ENCODE measurements at regions not wholly inside any gene's neighbourhood (a gene's known extent, or its start where the extent isn't known, plus 50 kb on each side); places are given as distances from the start of the nearest gene placed in this dataset.

- H3K4me1 Mint-ChIP-seq, result no peaks in the 10 kb centered on the region
Observed at GRCh38 chr12:42926232-42926631, 336.7 kb upstream of the PRICKLE1 start.

More at GRCh38 chr12:42926232-42926631, 336.7 kb upstream of the PRICKLE1 start:
- Histone ChIP-seq H3K23me2 (ENCODE audit: insufficient read length, low read depth, low read length, poor library complexity, severe bottlenecking) (no peaks in the 10 kb centered on the region), H3K23ac (ENCODE audit: insufficient read length, low read depth, low read length) (no peak overlapping the region), H4K20me1 (ENCODE audit: control insufficient read depth, insufficient read depth, insufficient read length) (no peaks in the 10 kb centered on the region), H3K9ac (ENCODE audit: extremely low read depth, insufficient read length, low read length) (no peak overlapping the region), H4K91ac (ENCODE audit: insufficient read length, low read depth, low read length) (no peak overlapping the region), H3K4me2 (ENCODE audit: insufficient read depth, insufficient read length, low read length) (no peak overlapping the region), H2BK12ac (ENCODE audit: insufficient read length, low read depth, low read length) (no peak overlapping the region), H3T11ph (ENCODE audit: low read length) (no peak overlapping the region), H3K79me2 (ENCODE audit: insufficient read depth, low read length) (no peaks in the 10 kb centered on the region), H2AFZ (ENCODE audit: low read length) (no peak overlapping the region), H3K27ac (ENCODE audit: insufficient read length, low read depth, low read length) (no peak overlapping the region), H3K27me3 (ENCODE audit: insufficient read depth, low read length) (no peaks in the 10 kb centered on the region), H2BK120ac (ENCODE audit: low read depth, low read length, poor library complexity, severe bottlenecking) (no peak overlapping the region), H3K18ac (ENCODE audit: insufficient read length, low read depth, low read length) (no peak overlapping the region), H3K79me1 (ENCODE audit: insufficient read depth, low read depth, low read length, poor library complexity, severe bottlenecking) (no peaks in the 10 kb centered on the region), H2AK5ac (ENCODE audit: insufficient read length, low read length) (no peak overlapping the region), H4K8ac (replicated peaks; ENCODE audit: insufficient read length, low read depth, low read length) (no peak overlapping the region), H3K4me1 (ENCODE audit: insufficient read depth, low read length) (no peaks in the 10 kb centered on the region), H3K4ac (ENCODE audit: low read depth, low read length) (no peak overlapping the region), H2BK20ac (ENCODE audit: low read depth, low read length, poor library complexity, severe bottlenecking) (no peak overlapping the region), H2BK5ac (ENCODE audit: insufficient read length, low read length) (no peak overlapping the region), H4K5ac (ENCODE audit: insufficient read length, low read depth, low read length) (no peak overlapping the region), H3K14ac (ENCODE audit: insufficient read depth, low read length) (no peak overlapping the region), H2BK15ac (ENCODE audit: low read depth, low read length) (no peak overlapping the region), H3K56ac (ENCODE audit: insufficient read length, low read depth, low read length) (no peak overlapping the region), H3K9me3 (ENCODE audit: control insufficient read depth, low read depth, low read length) (no peaks in the 10 kb centered on the region)
- no peaks in the 10 kb centered on the region for H3K36me3 Mint-ChIP-seq (ENCODE audit: insufficient read depth in 1 of 3, low read depth in 3 of 3)
- no peaks in the 10 kb centered on the region for H3K9me3 Mint-ChIP-seq
- no peaks in the 10 kb centered on the region for H3K27me3 Mint-ChIP-seq (ENCODE audit: low read depth)
- DNase-seq, result no peak
- no peak overlapping the region for H3K27ac Mint-ChIP-seq
- no peak overlapping the region for H3K4me3 Mint-ChIP-seq
- no peak for TF ChIP-seq CTCF (conservative IDR thresholded peaks at IDR 0.05)
